ENCODE measurements at regions not wholly inside any gene's neighbourhood (a gene's known extent, or its start where the extent isn't known, plus 50 kb on each side); places are given as distances from the start of the nearest gene placed in this dataset.
A peak's percentile ranks its signal among the peaks of the same experiment; 100 is the strongest.

DNA sequence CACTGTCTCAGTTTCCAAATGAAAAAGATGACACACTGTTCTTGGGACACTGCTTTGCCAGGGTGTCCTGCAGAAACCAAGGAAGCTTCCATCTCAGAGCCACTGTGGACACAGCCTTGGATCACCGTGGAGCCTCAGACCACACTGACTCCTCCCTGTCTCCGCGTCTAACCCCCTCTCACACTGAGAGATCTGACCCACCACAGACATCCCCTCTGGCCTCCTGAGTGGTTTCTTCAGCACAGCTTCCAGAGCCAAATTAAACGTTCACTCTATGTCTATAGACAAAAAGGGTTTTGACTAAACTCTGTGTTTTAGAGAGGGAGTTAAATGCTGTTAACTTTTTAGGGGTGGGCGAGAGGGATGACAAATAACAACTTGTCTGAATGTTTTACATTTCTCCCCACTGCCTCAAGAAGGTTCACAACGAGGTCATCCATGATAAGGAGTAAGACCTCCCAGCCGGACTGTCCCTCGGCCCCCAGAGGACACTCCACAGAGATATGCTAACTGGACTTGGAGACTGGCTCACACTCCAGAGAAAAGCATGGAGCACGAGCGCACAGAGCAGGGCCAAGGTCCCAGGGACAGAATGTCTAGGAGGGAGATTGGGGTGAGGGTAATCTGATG is 113.4 kb upstream of the PKDCC start:
- peak; percentile 41 for DNase-seq (ENCODE audit: low read depth)

DNA sequence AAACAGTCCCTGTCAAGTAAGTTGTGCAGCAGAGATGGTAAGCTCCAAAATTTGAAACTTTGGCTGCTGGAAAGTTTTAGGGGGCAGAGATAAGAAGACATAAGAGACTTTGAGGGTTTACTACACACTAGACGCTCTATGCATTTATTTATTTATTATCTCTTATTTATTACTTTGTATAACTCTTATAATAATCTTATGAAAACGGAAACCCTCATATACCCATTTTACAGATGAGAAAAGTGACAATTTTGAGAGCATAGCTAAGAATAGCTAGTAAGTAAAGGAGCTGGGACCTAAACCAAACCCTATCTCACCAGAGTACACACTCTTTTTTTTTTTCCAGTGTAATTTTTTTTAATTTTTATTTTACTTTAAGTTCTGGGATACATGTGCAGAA is 112.8 kb upstream of the PKDCC start:
- DNase-seq (ENCODE audit: low read depth): no peak

DNA sequence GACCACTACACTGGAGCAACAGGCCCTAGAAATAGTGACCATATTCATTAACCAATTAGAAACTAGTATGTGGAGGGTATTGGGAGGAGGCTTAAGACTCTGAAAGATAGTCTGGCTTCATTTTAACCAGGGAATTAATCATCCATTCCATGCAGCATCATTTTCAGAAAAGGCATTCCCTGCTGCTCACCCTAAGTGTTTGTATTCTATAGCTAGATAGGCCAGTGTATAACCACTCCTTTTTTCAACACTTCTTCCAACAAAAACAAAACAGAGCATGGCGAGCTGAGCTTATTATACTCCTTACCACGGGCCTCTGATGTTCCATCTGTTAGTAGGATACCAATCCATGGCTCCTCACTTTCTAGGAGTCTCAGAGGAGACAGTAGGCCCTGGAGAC is 112.0 kb upstream of the PKDCC start:
- no peak for DNase-seq (ENCODE audit: low read depth)

DNA sequence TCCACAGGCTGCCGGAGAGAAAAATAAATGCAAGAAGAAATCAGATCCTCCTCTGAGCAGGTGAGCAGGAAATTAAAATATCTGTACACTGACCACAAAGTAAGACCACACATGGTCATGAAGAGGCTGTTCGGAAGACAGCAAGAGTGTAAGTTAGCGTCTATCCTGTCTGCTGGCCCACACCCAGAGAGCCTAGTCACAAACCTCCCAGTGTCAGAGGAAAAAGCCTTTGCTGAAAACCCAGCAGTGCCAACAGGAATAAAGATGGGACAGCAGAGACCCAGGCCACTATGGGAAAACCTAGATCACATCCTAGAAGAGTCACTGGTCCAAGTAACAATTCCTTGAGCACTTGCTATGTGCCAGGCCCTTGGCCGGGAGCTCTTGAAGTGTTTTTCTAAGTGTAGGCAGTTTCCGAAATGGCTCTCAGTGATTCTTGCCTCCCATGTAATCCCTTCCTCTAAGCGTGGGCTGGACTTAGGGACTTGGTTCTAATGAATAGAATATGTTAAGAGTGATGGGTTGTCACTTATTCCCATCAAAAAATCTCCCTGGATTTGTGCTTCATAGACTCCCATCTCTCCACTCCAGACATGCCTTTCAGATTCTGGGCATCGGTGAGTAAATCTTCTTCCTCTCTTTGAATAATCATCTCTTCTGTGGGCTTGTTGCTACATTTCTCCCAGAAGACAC is 110.9 kb upstream of the PKDCC start:
- DNase-seq (ENCODE audit: low read depth): no peak

DNA sequence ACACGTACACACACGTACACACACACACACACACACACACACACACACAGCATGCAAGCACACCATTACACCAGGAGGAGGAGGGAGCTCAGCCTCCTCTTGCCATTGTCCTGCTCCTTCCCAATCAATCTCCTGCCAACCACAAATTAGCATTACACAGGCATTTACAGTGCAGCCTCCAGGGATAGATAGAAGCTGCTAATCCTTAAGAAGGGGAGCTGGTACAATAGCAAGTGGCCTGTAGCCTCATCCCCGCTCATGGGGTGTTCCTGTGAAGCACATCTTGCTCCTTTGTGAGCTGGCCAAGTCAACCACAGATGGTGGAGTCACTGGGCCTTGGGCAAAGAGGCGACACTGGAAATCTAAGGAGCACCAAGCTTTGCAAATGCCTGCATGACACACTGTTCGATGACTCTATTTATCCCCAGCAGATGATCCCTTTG is 110.3 kb upstream of the PKDCC start:
- DNase-seq (ENCODE audit: low read depth): no peak

DNA sequence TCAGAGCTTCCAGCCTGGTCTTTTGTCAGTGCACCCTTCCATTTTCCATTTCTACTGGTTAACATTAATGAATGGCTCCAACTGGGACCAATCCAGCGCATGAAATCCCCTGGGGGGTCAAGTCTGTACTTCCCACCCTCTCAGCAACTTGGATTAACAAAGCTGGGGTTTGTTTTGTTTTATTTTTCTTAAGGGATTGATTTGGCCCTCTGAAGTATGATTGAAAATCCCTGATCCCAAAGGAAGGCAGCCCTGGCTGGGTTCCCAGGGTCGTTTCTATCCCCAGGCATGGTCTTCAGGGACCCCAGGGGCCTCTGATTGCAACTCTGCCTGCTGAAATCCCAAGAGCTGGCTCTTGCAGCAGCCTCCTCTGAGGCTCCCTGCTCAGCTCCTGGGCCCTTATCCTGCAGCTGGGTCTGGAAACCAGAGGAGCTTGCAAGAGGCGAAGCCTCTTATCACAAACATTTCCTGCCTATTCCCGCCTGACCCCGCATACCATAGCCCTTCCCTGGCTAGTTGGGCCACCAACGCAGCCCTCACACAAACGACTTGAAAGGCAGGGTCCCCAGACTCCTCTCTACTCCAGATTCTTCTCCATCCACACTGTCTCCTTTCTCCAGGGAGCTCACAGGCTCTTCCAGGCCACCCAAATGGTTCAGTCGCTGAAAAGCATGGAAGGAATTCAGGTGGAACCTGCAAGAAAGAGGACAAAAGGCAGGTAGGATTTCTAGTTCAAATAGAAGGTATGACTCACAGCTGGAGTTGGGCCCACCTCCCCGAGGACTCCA is 109.7 kb upstream of the PKDCC start:
- DNase-seq (ENCODE audit: low read depth): no peak

DNA sequence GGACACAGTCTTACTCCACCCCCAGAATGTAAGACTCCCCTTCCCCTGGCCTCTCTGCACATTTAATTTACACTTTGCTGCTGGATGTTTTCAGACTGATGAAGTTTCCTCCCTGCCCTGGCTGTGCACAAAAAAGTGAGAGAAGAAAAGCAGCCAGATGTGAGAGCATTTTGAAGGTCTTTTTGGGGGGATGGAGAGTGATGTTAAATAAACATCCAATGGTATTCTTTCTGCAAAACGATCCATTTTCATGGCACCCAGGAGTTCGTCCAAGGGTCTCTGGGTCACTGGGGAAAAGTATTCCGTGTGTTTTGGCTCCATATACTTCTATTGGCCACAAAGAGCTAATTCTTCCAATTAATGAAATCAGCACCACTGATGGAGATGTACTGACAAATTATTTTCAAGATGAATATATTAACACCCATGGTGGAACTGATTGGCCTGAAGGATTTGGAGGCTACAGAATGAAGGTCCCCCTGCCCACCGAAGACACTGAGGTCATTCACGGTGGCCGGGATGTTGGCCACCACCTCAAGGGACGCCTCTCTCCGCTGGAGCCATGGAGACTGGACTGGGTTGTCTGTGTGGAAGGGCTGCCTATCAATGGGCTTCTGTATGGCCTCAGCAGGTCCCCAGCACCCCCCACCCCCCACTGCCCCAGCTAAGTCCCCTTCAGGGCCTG is 107.6 kb upstream of the PKDCC start:
- DNase-seq (ENCODE audit: low read depth): no peak

DNA sequence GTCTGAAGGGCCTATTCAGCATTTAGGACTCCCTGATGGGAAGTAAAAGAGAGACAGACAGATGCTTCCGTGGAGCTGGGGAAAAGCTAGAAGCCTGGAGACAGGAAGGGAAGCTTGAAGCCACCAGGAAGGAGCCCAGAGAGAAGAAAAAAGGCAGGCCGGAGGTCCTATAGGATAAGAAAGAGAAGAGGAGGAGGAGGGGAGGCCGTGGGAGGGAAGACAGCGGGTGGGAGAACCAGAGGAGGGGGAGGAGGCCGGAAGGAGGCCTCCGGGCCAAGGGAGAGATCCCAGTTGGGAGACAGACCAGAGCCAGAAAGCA is 107.1 kb upstream of the PKDCC start:
- no peak for DNase-seq (ENCODE audit: low read depth)

DNA sequence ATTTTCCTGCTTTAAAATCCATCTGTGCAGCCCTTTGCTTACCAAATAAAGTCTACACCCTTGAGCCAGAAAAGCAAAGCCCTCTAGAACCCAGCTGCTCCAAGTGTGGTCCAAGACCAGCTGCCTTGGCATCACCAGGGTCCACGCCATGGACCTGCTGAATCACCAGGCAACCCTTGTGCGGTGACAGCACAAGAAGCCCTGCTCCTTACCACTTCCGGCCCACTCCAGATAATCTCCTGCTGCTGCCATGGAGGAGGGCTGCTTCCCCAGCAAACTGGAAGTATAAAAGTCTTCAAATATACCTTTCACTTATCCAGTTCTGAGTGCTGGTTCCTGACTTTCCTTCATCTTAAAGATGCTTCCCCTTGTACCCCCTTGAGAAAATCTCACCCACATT is 106.0 kb upstream of the PKDCC start:
- DNase-seq (ENCODE audit: low read depth): no peak

DNA sequence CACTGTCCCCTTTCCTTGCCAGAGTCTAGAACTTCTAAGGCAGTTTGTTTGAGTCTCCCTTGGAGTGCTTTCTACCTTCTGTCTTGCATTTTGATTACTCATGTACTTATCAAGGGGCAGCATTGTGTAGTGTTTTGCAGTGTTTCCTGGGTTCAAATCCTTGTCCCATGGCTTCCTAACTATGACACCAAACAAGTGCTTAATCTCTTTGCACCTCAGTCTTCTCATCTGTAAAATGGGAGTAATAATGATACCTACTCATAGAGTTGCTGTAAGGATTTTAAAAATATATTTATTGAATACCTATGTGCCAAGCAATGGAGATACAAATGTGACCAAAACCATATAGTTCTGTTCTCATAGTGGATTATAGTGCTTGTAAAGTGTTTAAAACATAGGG is 105.5 kb upstream of the PKDCC start:
- no peak for DNase-seq (ENCODE audit: low read depth)

DNA sequence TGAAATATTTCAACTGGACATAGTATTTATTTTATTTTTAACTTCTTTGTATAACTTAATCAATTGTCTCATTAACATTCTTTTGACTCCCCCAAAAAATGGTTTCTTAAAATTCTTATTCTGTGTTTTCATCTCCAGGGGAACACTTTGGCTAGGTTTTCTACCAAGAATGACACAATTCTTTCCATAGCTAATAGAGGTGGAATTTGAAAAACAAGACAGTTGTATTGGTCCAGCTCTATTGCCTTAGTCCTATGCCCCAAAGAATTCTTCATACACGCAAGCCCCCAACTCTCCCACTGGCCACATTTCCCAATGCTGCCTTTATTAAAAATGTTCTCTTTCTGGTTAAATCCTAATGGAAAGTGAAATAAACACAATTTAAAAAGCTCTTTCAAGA is 104.7 kb upstream of the PKDCC start:
- DNase-seq (ENCODE audit: low read depth): no peak

DNA sequence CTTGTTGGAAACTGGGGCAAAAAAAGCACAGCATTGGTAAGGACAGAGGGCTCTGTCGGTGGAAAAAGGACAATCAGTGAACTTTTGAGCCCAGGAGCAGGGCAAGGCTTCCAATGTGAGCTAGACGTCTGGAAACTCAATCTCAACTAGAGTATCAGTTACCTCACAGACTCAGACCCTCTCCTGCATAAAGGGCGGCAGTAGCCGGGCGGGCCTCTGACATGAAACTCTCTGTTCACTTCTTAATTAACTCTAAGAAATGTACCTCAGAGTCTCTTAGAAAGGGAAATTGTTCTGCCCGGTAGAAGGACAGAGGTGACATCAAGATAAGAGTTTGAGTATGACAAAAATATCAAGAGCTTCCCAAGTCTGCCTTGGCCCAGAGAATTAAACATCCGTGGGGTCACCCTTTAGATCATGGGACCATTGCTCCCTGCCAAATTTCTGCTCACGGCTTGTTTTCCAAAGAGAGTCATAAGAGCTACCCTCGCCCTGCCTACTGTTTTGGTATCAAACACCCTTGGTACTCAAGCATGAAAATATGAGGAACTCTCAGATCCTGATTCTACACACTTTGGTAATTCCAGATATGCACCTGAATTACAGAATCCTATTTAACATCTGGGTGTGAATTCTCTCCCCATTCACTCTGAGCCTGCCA is 103.5 kb upstream of the PKDCC start:
- no peak for DNase-seq (ENCODE audit: low read depth)

DNA sequence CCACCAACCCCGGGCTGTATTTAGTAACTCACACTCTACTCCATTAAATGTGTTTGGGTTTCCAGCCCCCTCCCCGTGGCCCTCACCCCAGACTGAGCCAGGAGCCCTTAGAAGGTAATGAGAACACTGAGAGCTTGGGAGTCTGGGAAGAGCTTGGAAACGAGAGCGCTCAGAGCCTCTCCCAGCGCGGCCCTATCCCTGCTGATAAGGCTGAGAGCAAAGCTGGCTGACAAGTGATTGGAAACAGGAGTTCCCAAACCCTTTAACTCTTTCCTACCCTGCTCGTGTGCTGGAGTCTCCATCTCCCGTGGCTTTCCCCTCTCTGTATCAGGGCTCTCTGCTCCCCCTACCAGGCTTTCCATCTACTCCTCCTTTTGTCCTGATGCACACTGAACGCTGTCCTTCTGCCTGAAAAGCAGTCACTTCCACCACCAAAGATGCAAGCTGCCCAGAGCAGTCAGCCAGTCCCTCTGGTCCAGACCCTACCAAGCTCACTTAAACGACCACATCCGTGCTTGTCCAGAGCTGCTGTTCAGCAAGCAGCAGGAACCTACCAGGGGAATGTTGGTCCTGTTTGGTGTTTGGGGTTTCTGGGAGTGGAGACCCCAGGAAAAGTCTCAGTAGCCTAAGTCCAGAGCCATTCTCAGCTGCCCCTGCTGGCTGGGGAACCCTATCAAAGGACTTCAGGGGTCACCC is 100.0 kb upstream of the PKDCC start:
- no peak for DNase-seq (ENCODE audit: low read depth)

DNA sequence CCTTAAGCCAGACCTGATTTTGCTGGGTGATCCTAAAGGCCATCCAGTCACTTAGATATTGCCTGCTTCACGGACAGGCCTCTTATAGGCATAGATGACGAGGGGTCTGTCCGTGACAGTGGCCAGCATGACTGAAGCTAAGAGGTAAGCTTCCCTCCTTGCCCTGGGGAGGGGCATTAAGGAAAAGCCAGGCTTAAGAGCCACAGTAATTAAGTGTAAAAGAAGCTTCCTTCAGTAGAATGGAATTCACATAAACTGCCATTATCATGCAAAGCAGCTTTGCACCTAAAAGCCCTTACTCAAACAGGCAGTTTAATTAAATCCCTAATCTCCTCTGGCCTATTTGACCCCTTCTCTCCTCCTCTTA is 99.4 kb upstream of the PKDCC start:
- DNase-seq (ENCODE audit: low read depth): no peak

DNA sequence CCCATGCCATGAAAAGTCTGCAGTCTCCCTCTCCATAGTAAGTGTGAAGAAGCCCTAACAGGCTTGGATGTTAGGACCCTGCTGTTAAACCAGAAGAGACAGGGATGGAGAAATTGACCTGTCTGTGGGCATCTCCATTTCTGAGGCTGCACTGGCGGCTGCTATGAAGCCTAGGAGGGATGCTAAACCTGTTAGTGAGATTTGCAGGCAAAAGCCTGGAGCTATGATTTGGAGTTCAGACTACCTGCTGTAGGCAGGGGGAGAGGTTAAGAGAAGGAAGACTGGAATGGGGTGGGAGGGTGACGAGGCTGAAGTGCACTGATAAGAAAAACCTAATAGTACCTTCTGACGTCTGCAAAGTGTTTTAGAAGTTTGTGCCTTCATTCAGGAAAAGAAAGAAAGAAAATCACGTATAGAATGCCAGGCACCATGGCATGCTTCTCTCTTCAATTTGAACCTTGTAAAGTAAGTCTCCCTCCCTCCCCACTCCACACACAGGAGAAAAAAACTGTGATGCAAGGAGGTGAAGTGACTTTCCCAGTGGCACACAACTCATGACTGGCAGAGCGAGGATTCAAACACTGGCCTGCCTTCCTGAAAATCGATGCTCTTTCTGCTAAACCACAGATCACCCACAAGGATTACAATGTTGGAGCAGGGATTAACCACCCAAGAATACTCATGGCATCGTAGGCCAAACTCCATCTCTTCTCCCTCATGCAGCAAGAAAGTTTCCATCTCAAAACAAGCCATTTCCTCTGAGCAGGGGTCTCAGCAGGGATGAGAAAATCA is 98.5 kb upstream of the PKDCC start:
- no peak for DNase-seq (ENCODE audit: low read depth)

DNA sequence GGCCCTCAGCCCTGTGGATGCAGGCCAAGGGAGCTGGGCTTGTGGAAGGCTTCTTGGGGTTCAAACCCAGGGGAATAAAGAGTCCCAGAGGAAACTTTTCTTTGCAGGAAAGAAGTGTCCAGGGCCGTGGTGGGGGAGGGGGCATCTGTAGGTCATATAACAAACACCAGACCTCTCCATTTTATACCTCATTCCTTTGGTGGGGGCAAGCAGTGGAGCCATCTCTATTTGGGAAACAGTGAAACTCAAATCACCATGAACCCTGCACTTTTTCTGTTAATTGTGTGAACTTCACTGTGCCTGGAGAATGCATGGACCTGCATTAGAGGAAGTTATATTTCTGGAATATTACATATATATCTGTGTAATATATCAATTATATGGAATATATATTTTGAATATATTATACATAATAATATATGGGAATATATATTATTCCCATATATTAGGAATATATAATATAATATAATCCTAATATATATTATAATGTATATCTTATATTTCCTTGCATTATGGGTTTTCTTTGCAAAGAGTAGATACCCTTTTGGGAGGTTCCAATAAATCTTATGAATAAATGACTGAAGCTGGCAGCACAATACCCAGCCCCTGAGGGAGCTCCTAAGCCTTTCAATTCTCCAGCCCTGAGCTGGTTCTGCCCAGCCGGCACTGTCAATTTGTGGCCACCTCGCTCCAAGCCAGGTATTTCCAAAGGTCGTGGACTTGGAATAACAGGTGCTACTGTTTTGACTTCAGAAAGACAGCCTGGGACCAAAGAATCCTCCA is 97.7 kb upstream of the PKDCC start:
- DNase-seq (ENCODE audit: low read depth): no peak

DNA sequence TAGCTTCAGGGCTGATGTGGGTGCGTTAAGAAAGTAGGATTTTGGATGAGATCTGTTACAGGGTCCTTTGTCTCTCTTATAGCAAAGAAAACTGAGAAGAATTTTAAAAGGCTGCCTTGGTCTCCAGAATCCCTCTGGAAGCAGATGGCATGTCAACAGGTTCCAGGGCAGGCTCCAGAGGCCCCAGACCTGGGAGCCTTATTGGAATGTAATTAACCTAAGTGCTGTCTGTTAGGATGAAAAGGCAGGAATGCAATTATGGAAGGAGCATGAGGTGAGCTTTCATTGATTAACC is 97.2 kb upstream of the PKDCC start:
- no peak for DNase-seq (ENCODE audit: low read depth)

DNA sequence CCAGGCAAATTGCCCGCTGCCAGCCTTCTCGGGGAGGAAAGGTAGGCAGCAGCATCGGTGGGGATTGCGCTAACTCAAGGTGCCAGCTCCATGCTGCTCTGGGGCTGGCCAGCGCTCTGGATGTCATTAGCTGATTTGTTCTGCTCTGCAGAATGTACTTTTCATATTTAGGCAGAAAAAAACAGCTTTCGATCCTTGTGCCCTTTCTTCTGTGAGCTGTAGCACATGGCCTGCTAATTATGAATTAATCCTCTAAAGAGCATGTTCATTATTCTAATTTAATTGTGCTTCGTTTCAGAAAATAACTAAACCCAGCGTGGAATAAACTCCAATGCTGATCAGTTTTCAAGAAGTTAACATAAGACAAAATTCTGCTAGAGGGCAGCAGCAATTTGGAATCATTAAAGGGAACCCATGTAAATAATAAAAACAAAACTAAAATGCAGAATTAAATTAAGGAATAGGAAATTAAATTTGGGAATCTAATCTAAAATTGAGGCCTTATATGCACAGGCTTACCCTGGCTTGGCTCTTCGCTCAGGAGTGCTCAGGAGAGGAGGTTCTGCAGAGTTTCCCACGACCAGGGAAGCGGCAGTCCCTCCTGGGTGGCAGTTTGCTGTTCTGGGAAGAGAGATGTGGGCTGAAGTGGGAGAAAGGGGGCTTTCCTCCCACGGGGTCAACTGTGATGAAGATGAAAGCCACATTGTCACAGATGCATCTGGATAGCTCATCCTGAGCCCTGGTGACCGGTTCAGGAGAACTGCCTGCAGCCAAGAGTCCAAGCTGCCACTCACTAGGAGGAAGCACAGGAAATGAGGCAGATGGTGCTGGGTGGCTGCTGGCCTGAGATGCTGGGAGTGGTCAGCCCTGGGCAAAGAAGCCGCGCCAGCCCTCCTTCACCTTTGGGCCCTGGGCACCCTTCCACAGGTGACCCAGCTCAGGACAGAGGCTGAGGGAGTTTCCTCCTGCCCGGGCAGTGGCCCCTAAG is 93.2 kb upstream of the PKDCC start:
- DNase-seq (ENCODE audit: low read depth): no peak
